GM18861 (cell line): ENCODE measurements at regions not wholly inside any gene's neighbourhood (a gene's known extent, or its start where the extent isn't known, plus 50 kb on each side); places are given as distances from the start of the nearest gene placed in this dataset.

Experiments used
- ATAC-seq: cut with Tn5 transposase; IDR thresholded peaks from one replicate; pipeline ENCODE4 v1.9.1; 2021; ENCODE audit not compliant: unreplicated experiment

DNA sequence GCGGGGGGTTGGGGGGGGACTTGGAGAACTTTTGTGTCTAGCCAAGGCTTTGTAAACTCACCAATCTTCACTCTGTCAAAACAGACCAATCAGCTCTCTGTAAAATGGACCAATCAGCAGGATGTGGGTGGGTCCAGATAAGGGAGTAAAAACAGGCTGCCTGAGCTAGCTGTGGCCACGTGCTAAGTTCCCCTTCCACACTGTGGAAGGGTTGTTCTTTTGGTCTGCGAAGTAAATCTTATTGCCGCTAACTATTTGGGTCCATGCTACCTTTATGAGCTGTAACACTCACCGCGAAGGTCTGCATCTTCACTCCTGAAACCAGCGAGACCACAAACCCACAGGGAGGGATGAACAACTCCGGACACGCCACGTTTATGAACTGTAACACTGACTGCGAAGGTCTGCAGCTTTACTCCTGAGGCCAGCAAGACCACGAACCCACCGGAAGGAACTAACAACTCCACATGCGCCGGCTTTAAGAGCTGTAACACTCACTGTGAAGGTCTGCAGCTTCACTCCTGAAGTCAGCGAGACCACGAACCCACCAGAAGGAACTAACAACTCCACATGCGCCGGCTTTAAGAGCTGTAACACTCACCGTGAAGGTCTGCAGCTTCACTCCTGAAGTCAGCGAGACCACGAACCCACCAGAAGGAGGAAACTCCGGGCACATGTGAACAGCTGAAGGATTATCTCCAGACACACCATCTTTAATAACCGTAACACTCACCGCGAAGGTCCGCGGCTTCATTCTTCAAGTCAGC is 186.6 kb downstream of the ID4 start:
- peak; percentile 85 for ATAC-seq

DNA sequence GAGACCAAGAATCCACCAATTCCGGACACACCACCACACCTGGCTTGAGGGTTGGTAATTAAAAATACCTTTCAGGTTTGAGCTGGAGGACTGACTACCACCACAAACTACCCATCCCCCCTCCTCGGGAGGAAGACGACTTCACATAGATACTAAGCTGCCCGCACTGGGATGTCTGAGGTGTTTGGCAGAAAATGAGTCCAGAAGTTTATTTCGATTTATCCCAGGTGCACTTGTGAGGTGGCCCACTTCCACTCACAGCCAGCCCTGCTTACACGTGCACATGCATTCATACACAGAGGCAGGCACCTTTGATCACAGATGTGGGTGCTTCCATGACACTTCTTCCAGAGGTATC is 187.1 kb downstream of the ID4 start:
- no peak for ATAC-seq

DNA sequence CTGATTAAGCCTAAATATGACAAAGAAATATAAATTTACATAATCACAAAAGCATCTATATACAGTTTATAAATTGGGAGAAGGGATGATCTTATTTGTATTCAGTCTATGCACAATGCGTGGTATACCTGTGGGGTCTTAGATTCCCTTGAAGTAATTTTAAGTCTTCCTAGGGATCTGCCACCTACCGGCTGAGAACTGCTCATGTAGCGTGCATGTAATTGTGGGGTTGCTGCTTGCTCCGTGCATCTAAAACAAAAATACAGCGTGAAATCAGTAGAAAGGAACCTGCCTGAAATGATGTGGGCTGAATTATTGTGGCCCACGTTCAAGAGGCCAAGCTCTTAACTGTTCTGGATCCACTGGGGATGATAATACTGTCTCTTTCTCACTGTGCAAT is 187.3 kb downstream of the MBOAT1 start:
- no peak for ATAC-seq

DNA sequence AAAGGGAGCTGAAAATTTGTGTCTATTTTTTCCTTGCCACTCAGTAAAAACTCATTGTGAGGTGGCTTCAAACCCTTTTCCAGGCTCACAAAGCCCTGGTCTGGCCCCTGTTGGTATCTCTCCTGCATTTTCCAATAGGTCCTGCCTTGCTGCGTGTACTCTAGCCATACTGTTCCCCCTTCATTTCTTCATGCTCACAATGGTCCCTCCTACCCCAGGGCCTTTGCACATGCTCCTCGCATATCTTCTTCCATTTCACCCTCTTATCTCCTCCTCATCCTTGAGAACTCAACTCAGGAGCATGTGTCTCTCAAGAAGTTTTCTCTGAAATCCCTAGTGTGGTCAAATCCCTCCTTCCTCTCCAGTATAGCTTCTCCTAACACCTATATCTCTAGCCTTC is 186.6 kb downstream of the MBOAT1 start:
- no peak for ATAC-seq

DNA sequence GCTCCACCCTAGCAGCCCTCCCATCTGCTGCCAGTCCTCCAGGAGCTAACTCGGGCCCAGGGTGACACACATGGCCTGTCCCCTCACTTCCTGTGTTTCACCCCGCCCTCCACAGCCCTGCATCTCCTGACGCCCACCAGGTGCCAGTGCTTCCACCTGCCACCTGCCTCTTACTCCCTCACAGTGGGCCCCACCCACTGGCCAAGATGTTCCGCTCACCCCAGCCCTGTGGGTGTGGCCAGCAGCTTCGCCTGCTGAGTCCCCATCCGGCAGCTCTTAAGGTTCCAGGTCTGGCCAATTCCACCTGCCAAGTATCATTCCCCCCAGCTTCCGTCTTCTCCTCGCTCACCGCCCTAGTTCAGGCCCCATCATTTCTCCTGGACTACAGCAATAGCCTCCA is 184.1 kb downstream of the MBOAT1 start:
- ATAC-seq, result no peak

DNA sequence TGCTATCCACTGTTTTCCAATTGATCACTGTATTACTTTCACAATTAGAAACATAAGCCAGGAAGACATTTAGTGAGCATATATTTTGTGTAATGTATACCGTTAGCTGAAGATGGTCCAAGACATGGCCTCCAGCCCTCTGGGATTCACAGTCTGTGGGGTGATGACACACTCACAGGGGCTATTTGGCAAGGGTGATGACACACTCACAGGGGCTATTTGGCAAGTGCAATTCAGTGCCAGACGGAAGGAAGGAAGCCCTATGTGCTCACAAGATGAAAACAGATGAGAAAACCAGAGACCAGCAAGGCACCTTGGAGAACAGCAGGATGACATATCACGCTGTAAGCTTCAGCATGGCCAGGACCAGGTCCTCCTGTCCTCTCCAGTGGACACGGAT is 183.7 kb downstream of the MBOAT1 start:
- ATAC-seq, result no peak

DNA sequence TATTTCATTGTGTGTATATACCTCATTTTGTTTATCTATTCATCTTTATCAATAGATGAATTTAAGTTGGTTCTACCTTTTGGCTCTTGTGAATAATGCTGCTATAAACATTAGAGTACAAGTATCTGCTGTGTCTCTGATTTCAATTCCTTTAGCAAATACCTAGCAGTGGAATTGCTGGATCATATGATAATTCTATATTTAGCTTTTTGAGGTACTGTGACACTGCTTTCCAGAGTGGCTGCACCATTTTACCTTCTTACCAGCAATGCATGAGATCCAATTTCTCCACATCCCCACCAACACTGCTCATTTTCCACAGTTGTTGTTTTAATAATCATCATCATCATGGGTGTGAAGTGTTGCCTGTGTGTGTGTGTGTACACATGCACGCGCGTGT is 182.3 kb downstream of the MBOAT1 start:
- no peak for ATAC-seq

DNA sequence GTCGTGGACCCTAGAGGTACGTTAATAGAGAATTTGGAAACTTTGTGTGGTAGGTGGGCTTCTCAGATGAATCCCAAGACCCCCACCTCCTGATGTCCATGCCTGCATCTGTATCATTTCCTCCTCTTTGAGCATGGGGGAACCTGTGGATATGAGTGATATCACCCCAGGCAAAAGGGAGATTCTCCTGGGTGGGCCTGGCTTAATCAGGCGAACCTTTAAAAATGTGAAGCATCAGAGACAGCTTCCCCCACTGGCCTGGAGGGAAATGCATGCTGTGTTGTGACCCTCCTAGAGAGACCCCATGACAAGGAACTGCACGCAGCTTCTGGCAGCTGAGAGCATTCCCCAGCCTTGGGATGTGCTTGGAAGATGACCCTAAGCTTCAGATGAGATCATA is 180.9 kb downstream of the MBOAT1 start:
- ATAC-seq, result no peak

DNA sequence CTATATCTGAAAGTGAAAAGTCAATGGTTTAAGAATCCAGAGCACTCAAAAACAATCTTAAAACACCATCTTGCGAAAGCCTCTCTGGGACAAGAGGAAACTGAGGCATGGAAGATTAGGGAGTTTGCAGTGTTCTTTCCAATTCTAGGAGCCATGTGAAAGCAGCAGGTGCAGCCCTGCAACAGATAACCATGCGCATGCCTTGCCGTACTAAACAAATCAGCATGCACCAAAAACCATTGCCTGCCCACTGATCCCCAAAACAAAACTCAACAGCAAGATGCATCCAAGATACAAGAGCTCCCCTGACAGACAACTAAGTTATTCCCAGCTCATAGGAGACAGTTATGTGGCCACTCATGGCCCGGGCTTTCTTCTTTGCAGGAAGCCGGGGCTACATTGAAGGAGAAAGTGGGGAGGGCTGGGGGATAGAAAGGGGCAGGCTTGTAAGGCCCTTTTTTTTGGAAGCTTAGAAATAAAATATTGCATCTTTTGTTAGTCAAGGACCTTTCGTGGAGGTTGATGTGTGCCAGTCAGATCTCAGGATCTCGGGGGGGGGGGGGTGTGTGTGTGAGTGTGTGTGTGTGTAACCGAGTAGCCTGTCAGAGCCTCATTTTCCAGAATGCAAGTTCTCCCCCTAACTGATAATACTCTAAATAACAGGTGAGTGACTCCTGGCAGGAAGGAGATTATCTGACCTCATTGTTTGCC is 178.4 kb downstream of the MBOAT1 start:
- no peak for ATAC-seq

DNA sequence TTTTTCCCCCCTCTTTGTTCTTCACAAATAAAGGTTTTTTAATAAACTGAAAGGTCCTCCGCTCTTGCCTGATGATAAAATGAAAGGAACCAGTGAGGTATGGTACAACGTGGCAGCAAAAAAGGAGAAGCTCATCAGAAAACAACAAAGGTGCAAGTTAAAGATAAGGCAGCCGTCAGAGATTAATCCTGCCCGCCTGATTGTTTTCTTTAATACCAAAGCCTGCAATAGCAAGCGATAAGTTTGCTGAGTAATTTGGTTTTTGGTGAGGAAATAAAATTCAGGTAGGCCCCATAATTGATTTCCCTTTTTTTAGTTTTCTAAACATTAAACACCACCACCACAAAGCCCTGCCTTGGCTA is 177.9 kb downstream of the MBOAT1 start:
- ATAC-seq, result no peak

DNA sequence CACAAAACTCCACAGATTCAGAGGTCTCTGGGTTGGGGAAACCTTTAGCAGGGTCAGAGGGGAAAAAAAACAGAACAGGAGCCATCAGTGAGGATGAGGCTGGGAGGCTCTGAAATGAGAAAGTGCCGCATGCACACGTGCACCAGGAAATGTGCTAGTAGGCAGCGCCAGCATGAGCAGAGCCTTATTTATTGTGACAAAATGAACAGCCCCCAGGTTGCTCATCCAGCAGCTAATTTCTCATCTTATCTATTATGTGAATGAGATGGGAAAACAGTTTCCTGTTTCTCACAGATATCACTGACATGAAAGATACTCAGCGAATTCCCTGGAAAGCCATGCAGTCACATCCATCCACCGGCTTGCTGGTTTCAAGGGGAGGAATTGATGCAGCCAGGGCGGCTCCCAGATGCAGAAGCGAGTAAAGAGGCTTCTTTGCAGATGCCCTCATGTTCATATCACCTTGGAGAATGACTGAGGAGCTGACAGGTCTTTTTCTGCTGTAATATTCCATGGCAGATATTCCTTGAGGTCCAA is 176.1 kb downstream of the MBOAT1 start:
- no peak for ATAC-seq

DNA sequence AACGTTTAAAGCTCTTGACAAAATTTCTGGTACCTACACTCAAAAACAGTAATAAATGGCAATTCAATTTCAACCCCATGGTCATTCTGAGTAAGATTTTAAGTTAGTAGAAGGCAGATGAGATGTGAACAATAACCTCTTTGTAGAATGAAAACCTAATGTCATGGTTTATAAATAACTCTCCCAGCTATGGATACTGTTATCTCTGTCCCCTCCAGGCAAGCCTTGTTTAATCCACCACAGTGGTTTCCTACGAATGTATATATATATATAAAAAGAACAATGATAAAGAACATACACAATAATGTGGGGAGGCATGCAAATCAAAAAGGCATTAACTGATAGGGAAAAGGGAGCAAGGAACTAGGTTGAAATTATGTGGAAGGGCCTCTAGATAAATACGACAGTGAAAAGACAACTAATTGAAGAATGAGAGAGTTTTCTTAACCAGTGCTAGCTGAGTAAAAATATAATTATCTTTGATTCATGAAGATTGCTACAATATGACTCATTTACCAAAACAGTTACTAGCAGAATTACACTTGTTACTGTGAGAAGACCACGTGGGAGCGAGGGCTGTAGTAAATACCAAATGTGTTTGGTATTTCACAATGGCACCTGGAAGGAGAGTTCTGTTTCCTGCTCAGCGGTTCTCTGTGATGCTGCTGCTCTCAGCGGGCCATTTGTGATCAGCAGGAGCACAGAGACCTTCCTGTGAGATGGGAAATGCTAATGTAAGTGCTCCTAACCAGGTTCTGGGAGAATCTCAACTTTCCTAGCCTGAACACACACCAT is 173.7 kb downstream of the MBOAT1 start:
- no peak for ATAC-seq

DNA sequence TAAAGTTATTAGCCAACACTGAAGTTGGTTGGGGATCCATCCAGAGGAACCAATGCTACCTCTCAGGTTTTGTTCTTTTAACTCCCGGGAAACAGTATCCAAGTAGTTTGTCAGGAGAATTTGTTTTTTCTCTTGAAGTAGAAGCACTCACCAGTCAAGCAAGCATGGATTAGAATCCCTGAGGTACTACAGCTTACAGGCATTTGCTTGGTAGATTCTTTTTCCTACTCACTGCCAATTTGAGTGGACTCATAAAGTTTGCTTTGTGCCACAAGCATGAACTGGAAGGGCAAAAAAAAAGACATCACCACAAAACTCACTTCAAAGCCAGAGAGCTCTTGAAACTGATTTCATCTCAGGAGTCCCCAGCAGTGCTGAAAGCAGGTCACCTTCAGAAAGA is 167.4 kb downstream of the MBOAT1 start:
- ATAC-seq, result no peak
